ENCODE measurements at regions not wholly inside any gene's neighbourhood (a gene's known extent, or its start where the extent isn't known, plus 50 kb on each side); places are given as distances from the start of the nearest gene placed in this dataset.

GRCh38 chr21:43269957-43270705, 101.3 kb downstream of the CRYAA start:
- POLR2A ChIA-PET: no interaction called here
- H3K4me3 ChIP-seq (ENCODE audit: low read depth, low read length): no peak overlapping the region
- DNase-seq (ENCODE audit: low read depth, low spot score): no peak
- TF ChIP-seq CTCF (IDR thresholded peaks at IDR 0.05; ENCODE audit: insufficient read depth, low read length, missing control alignments): no peak
- CTCF ChIA-PET: interaction anchor here (1.2 kb wide), 1 partner anchor 59 kb away, joined by 4 read pairs; no protein-coding TSS in a partner anchor

- DNase-seq (ENCODE audit: low read depth, low spot score): no peak
- no peak overlapping the region for H3K4me3 ChIP-seq (ENCODE audit: low read depth, low read length)
- no peak for TF ChIP-seq CTCF (IDR thresholded peaks at IDR 0.05; ENCODE audit: insufficient read depth, low read length, missing control alignments)
- POLR2A ChIA-PET: no interaction called here
- CTCF ChIA-PET: interaction anchor here (1.2 kb wide), 1 partner anchor 59 kb away, joined by 4 read pairs; no protein-coding TSS in a partner anchor
These were observed 100.6 kb downstream of the CRYAA start for GRCh38 chr21:43269440-43269839.

GRCh38 chr21:43268804-43269186, 100.0 kb downstream of the CRYAA start:
- ChIA-PET CTCF (interaction anchor here (1.2 kb wide), 1 partner anchor 60 kb away, joined by 4 read pairs; no protein-coding TSS in a partner anchor), POLR2A (no interaction called here)
- DNase-seq (ENCODE audit: low read depth, low spot score): no peak
- TF ChIP-seq CTCF (IDR thresholded peaks at IDR 0.05; ENCODE audit: insufficient read depth, low read length, missing control alignments): no peak
- no peak overlapping the region for H3K4me3 ChIP-seq (ENCODE audit: low read depth, low read length)

- CTCF ChIA-PET: no interaction called here
- POLR2A ChIA-PET: no interaction called here
- TF ChIP-seq CTCF (IDR thresholded peaks at IDR 0.05; ENCODE audit: insufficient read depth, low read length, missing control alignments): no peak
- DNase-seq (ENCODE audit: low read depth, low spot score): no peak
- no peak overlapping the region for H3K4me3 ChIP-seq (ENCODE audit: low read depth, low read length)
These were observed 99.4 kb downstream of the CRYAA start for GRCh38 chr21:43268086-43268803.

GRCh38 chr21:43267391-43268085, 98.7 kb downstream of the CRYAA start:
- ChIA-PET POLR2A (no interaction called here), CTCF (no interaction called here)
- no peak overlapping the region for H3K4me3 ChIP-seq (ENCODE audit: low read depth, low read length)
- no peak for DNase-seq (ENCODE audit: low read depth, low spot score)
- no peak for TF ChIP-seq CTCF (IDR thresholded peaks at IDR 0.05; ENCODE audit: insufficient read depth, low read length, missing control alignments)

- no peak for TF ChIP-seq CTCF (IDR thresholded peaks at IDR 0.05; ENCODE audit: insufficient read depth, low read length, missing control alignments)
- CTCF ChIA-PET: no interaction called here
- no peak overlapping the region for H3K4me3 ChIP-seq (ENCODE audit: low read depth, low read length)
- no peak for DNase-seq (ENCODE audit: low read depth, low spot score)
- POLR2A ChIA-PET: no interaction called here
These were observed 97.7 kb downstream of the CRYAA start for GRCh38 chr21:43266534-43266933.
